Glutamatergic neuron (in vitro differentiated cells): ENCODE measurements at regions not wholly inside any gene's neighbourhood (a gene's known extent, or its start where the extent isn't known, plus 50 kb on each side); places are given as distances from the start of the nearest gene placed in this dataset.
A peak's percentile ranks its signal among the peaks of the same experiment; 100 is the strongest.

Source experiments
- DNase-seq: peaks from one replicate; pipeline ENCODE4 v3.0.0; 2022
- H3K27ac Mint-ChIP-seq: one replicate; pipeline ENCODE4 v1.8.0; 2020; ENCODE audit warnings: mild to moderate bottlenecking, mixed read lengths, inconsistent platforms; ENCODE audit not compliant: unreplicated experiment
- H3K27me3 Mint-ChIP-seq: one replicate; pipeline ENCODE4 v1.8.0; 2020; ENCODE audit warnings: mild to moderate bottlenecking, moderate library complexity, mixed read lengths, inconsistent platforms; ENCODE audit not compliant: unreplicated experiment
- H3K36me3 Mint-ChIP-seq: one replicate; pipeline ENCODE4 v1.8.0; 2020; ENCODE audit warnings: mild to moderate bottlenecking, mixed read lengths, inconsistent platforms; ENCODE audit not compliant: unreplicated experiment
- H3K4me1 Mint-ChIP-seq: one replicate; pipeline ENCODE4 v1.8.0; 2020; ENCODE audit warnings: mild to moderate bottlenecking, low read depth, mixed read lengths, inconsistent platforms; ENCODE audit not compliant: unreplicated experiment
- H3K4me3 Mint-ChIP-seq: one replicate; pipeline ENCODE4 v1.8.0; 2020; ENCODE audit warnings: mild to moderate bottlenecking, mixed read lengths, inconsistent platforms; ENCODE audit not compliant: unreplicated experiment
- H3K9me3 Mint-ChIP-seq: one replicate; pipeline ENCODE4 v1.8.0; 2020; ENCODE audit warnings: mild to moderate bottlenecking, moderate library complexity, mixed read lengths, inconsistent platforms; ENCODE audit not compliant: unreplicated experiment
- TF ChIP-seq, protein P1 (sequence below): fragments of 200-600 bp; sonication (generic); IDR thresholded peaks from one replicate; pipeline ENCODE4 v1.5.0; 2021; ENCODE audit not compliant: partially characterized antibody, unreplicated experiment

DNA sequence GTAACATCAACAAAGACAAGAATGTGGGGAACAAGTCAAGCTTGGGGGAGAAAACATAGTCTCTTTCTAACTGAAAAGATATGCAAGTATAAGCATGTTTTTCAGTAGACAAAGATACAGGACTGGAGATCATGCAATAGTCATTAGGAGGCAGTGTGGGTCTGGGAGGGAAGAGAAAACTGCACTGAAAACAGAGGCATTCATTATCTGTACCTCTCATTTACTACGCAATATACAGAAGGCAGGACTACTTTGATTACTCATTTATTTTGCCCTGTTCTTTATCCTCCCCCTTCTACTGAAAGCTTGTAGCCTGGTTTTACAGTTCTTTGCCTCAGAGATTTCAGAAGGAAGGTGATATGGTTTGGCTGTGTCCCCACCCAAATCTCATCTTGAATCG is 341.2 kb downstream of the CRPPA start:
- no peak overlapping the region for H3K27ac Mint-ChIP-seq

DNA sequence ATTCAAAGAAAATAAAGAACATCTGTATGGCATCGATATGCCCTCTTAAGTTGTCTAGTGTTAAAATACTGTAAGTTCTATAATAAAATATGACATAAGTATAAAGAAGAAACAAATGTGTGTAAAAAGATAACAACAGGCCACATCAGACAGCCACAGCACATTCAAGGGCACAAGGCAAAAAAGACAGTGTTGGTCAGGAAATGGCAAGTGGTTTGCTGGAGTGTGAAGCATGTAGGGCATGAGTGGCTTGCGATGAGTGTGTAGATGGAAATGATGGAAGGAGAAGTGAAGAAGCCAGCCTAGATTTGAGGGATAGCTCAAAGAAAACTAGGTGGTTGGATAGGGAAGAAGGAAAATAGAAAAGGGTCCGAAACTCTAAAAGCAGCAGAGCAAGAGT is 341.6 kb downstream of the CRPPA start:
- DNase-seq: no peak
- no peaks in the 10 kb centered on the region for H3K27me3 Mint-ChIP-seq
- H3K36me3 Mint-ChIP-seq: no peaks in the 10 kb centered on the region
- no peak overlapping the region for H3K4me3 Mint-ChIP-seq
- no peaks in the 10 kb centered on the region for H3K9me3 Mint-ChIP-seq
- H3K4me1 Mint-ChIP-seq: no peaks in the 10 kb centered on the region
- TF ChIP-seq, protein P1, sequence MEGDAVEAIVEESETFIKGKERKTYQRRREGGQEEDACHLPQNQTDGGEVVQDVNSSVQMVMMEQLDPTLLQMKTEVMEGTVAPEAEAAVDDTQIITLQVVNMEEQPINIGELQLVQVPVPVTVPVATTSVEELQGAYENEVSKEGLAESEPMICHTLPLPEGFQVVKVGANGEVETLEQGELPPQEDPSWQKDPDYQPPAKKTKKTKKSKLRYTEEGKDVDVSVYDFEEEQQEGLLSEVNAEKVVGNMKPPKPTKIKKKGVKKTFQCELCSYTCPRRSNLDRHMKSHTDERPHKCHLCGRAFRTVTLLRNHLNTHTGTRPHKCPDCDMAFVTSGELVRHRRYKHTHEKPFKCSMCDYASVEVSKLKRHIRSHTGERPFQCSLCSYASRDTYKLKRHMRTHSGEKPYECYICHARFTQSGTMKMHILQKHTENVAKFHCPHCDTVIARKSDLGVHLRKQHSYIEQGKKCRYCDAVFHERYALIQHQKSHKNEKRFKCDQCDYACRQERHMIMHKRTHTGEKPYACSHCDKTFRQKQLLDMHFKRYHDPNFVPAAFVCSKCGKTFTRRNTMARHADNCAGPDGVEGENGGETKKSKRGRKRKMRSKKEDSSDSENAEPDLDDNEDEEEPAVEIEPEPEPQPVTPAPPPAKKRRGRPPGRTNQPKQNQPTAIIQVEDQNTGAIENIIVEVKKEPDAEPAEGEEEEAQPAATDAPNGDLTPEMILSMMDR: no peak
- no peak overlapping the region for H3K27ac Mint-ChIP-seq

More for the DNA sequence above, 341.2 kb downstream of the CRPPA start:
- H3K27me3 Mint-ChIP-seq: no peaks in the 10 kb centered on the region
- no peak for DNase-seq
- TF ChIP-seq, protein P1: no peak
- no peak overlapping the region for H3K4me3 Mint-ChIP-seq
- H3K9me3 Mint-ChIP-seq: no peaks in the 10 kb centered on the region
- no peaks in the 10 kb centered on the region for H3K4me1 Mint-ChIP-seq
- H3K36me3 Mint-ChIP-seq: no peaks in the 10 kb centered on the region

DNA sequence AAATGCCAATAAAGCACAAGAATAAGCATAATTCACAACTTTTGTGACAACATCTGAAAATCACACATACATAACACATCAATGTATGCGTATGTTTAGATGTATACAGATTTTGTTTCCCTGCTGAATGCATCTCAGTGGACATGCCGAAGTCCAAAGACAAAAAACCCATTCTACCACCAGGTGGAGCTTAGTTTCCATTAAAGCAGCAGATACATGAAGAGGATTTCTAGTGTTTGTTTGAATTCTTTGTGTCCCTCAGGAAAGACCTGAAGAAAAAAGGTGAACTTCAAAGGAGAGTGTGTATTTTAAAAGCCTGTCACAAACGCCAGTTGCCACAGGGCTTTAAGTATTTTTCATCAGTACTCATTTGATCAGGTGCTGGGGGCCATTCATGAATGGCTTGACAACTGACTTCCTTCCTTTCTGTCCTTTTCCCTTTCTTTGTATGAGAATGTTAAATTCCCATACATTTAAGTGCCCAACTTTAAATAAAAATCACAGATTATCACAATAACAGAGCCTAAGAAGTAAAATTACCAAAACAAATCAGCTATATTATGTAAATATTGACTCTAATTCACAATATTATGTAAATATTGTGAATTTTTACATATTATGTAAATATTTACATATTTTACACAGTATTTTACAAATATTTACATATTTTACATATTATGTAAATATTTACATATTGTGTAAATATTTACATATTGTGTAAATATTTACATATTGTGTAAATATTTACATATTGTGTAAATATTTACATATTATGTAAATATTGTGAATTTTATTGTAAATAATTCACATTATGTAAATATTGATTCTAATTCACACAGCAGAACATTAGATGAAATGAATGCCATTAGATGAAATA is 343.0 kb downstream of the CRPPA start:
- H3K4me1 Mint-ChIP-seq: no peaks in the 10 kb centered on the region
- no peaks in the 10 kb centered on the region for H3K27me3 Mint-ChIP-seq
- H3K27ac Mint-ChIP-seq: no peak overlapping the region
- no peak for DNase-seq
- H3K4me3 Mint-ChIP-seq: no peak overlapping the region
- H3K9me3 Mint-ChIP-seq: no peaks in the 10 kb centered on the region
- H3K36me3 Mint-ChIP-seq: no peaks in the 10 kb centered on the region
- TF ChIP-seq, protein P1: peak; percentile 78

DNA sequence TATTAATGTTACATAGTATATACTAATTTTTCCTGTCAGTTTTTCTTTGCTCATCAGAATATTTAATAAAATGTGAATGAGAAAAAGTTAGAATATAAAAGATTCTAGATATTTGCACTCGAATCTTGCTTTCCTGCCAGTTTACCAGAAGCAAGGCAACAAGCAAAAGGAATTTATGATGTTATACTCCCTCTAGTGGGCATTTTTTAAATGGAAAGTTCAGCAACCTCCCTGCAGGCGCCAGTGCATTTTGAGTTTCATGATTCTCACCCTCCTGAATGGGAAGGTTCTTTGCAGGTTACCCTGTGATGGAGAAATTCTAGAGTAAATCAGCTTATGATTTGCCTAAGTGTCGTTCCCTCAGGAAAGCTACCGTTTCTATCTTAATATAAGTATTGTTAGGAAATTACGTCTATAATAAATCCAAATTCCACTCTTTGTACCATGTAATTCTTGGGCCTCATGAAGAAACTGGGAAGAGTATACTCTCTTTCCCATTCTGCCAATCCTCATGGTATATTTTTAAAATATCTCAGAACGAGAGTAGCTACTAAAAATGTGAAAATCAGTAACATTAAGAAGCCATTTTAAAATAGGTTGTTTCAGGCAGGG is 350.0 kb downstream of the CRPPA start:
- no peak for DNase-seq
- no peak overlapping the region for H3K27ac Mint-ChIP-seq
- TF ChIP-seq, protein P1: peak; percentile 93
- no peaks in the 10 kb centered on the region for H3K9me3 Mint-ChIP-seq
- H3K4me3 Mint-ChIP-seq: no peak overlapping the region
- H3K36me3 Mint-ChIP-seq: no peaks in the 10 kb centered on the region
- no peaks in the 10 kb centered on the region for H3K27me3 Mint-ChIP-seq
- H3K4me1 Mint-ChIP-seq: peaks cover 16% of the 10 kb centered on the region

DNA sequence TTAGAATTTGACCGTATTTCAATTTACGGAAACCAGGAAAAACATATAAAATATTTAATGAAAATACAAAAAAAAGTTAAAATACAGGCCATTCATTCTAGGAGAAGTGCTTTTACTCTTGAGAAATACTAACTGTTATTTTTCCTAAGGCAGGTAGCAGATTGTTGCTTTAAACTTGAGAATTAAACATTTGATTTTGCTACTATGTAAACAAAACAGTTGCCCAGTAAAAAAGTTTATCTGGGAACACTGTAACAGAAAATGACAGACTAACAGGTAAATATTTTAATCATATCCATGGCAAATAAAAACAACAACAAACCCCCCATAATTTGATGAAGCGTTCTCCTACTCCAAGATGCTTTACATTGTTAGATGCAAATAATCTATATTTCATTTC is 350.5 kb downstream of the CRPPA start:
- Mint-ChIP-seq H3K4me3 (no peak overlapping the region), H3K27ac (no peak overlapping the region), H3K9me3 (no peaks in the 10 kb centered on the region), H3K4me1 (peaks cover 16% of the 10 kb centered on the region), H3K27me3 (no peaks in the 10 kb centered on the region), H3K36me3 (no peaks in the 10 kb centered on the region)
- DNase-seq: no peak
- TF ChIP-seq, protein P1: no peak
